H1 (cell line): ENCODE measurements at regions not wholly inside any gene's neighbourhood (a gene's known extent, or its start where the extent isn't known, plus 50 kb on each side); places are given as distances from the start of the nearest gene placed in this dataset.
A peak's percentile ranks its signal among the peaks of the same experiment; 100 is the strongest.

Experiments used
- CTCF ChIA-PET: fragments of 300-600 bp; sonication (Branson Sonifier 250); formaldehyde crosslinking; loops from one replicate; lab custom pipeline; 2021; ENCODE audit not compliant: partially characterized antibody; lab: Charles Lee
- POLR2A ChIA-PET: fragments of 300-600 bp; sonication (Branson Sonifier 250); formaldehyde crosslinking; loops from one replicate; lab custom pipeline; 2021; ENCODE audit warnings: inconsistent platforms; ENCODE audit not compliant: partially characterized antibody; lab: Charles Lee
- DNase-seq, 2 experiments: peaks; one replicate each; pipeline versions ENCODE4 v3.0.0 to v3.0.0-alpha.2; 2010 to 2022; ENCODE audit warnings: low spot score in 2 of 2, low read depth in 1 of 2, mixed read lengths in 1 of 2
- FAIRE-seq: peaks from 2 replicates; lab custom pipeline; 2011; peaks lifted over from hg19 to GRCh38; lab: Jason Lieb, UNC
- H2AFZ ChIP-seq: 2 replicates; pipeline ENCODE4 v1.8.1; 2012; ENCODE audit warnings: low read length, inconsistent platforms
- H2AK5ac ChIP-seq: 2 replicates; pipeline ENCODE4 v1.6.1; 2013; ENCODE audit warnings: low read depth, low read length
- H2BK120ac ChIP-seq: replicated peaks from 2 replicates; pipeline ENCODE3; 2013; ENCODE audit warnings: low read depth, low read length, inconsistent platforms
- H2BK12ac ChIP-seq: 2 replicates; pipeline ENCODE4 v1.6.1; 2013; ENCODE audit warnings: low read depth, low read length
- H2BK15ac ChIP-seq: 2 replicates; pipeline ENCODE4 v1.6.1; 2013; ENCODE audit warnings: low read length
- H2BK20ac ChIP-seq: 2 replicates; pipeline ENCODE4 v1.6.1; 2013; ENCODE audit warnings: low read length
- H2BK5ac ChIP-seq: 2 replicates; pipeline ENCODE4 v1.6.1; 2013; ENCODE audit warnings: low read depth, low read length
- H3K14ac ChIP-seq: 2 replicates; pipeline ENCODE4 v1.6.1; 2013; ENCODE audit warnings: inconsistent platforms; ENCODE audit not compliant: insufficient read length
- H3K18ac ChIP-seq: 2 replicates; pipeline ENCODE4 v1.6.1; 2013; ENCODE audit warnings: low read length; ENCODE audit errors: extremely low read depth
- H3K23ac ChIP-seq: 2 replicates; pipeline ENCODE4 v1.6.1; 2013; ENCODE audit warnings: inconsistent platforms; ENCODE audit not compliant: insufficient read length
- H3K23me2 ChIP-seq: 2 replicates; pipeline ENCODE4 v1.6.1; 2013; ENCODE audit warnings: low read depth, low read length
- H3K27ac ChIP-seq: 2 replicates; pipeline ENCODE4 v1.6.1; 2011; ENCODE audit warnings: low read depth, low read length, inconsistent platforms
- H3K27me3 ChIP-seq, 4 experiments: replicated peaks in 1 of 4; 1 replicate in 1 of 4; 2 replicates in 3 of 4; pipeline versions ENCODE4 v1.6.1 to v1.8.1; 2011 to 2013; ENCODE audit warnings: low read length in 3 of 4, mild to moderate bottlenecking in 3 of 4, inconsistent platforms in 2 of 4, mixed read lengths in 2 of 4, moderate library complexity in 1 of 4; ENCODE audit not compliant: control insufficient read depth in 3 of 4, insufficient read depth in 3 of 4; ENCODE audit errors: extremely low read depth in 1 of 4
- H3K36me3 ChIP-seq, 4 experiments: 2 replicates each; pipeline versions ENCODE4 v1.6.1 to v1.8.1; 2011 to 2013; ENCODE audit warnings: mild to moderate bottlenecking in 4 of 4, low read length in 3 of 4, moderate library complexity in 2 of 4, control low read depth in 1 of 4, inconsistent platforms in 1 of 4; ENCODE audit not compliant: insufficient read depth in 4 of 4, control insufficient read depth in 2 of 4
- H3K4ac ChIP-seq: replicated peaks from 2 replicates; pipeline ENCODE3; 2013; ENCODE audit warnings: low read length, low read depth, mixed read lengths, inconsistent platforms; ENCODE audit not compliant: insufficient read length
- H3K4me1 ChIP-seq, 4 experiments: replicated peaks in 1 of 4; 1 replicate in 1 of 4; 2 replicates in 3 of 4; pipeline versions ENCODE4 v1.6.1 to v1.8.1; 2011 to 2013; ENCODE audit warnings: low read length in 3 of 4, inconsistent platforms in 2 of 4, mixed read lengths in 1 of 4; ENCODE audit not compliant: insufficient read depth in 4 of 4, control insufficient read depth in 3 of 4
- H3K4me2 ChIP-seq, 2 experiments: 2 replicates each; pipeline versions ENCODE4 v1.6.1 to v1.8.1; 2011 to 2013; ENCODE audit warnings: low read depth in 2 of 2, low read length in 2 of 2, control low read depth in 1 of 2, inconsistent platforms in 1 of 2, mild to moderate bottlenecking in 1 of 2; ENCODE audit not compliant: insufficient read depth in 1 of 2
- H3K4me3 ChIP-seq, 4 experiments: fragments of 200-600, 300-600 bp in 1 of 4; sonication (generic), shearing (Covaris generic), sonication (Bioruptor Twin) in 1 of 4; 2 replicates each; pipeline versions ENCODE4 v1.5.1 to v1.8.1; 2011 to 2016; ENCODE audit warnings: low read length in 4 of 4, low read depth in 3 of 4, control low read depth in 2 of 4, inconsistent platforms in 2 of 4, mild to moderate bottlenecking in 2 of 4, mixed read lengths in 1 of 4, moderate library complexity in 1 of 4; ENCODE audit not compliant: insufficient read depth in 2 of 4; ENCODE audit errors: extremely low read depth in 1 of 4
- H3K56ac ChIP-seq: replicated peaks from 2 replicates; pipeline ENCODE3; 2013; ENCODE audit warnings: low read depth, mild to moderate bottlenecking, mixed read lengths, low read length, inconsistent platforms; ENCODE audit not compliant: insufficient read length
- H3K79me1 ChIP-seq: 2 replicates; pipeline ENCODE4 v1.6.1; 2013; ENCODE audit warnings: low read depth, low read length, control low read depth
- H3K79me2 ChIP-seq, 2 experiments: 2 replicates each; pipeline versions ENCODE4 v1.6.1 to v1.8.1; 2012 to 2013; ENCODE audit warnings: low read length in 2 of 2, mild to moderate bottlenecking in 2 of 2, inconsistent platforms in 1 of 2; ENCODE audit not compliant: insufficient read depth in 2 of 2, control insufficient read depth in 1 of 2
- H3K9ac ChIP-seq, 4 experiments: replicated peaks in 1 of 4; 1 replicate in 1 of 4; 2 replicates in 3 of 4; pipeline versions ENCODE4 v1.6.1 to v1.8.1; 2011 to 2013; ENCODE audit warnings: low read depth in 3 of 4, low read length in 3 of 4, control low read depth in 2 of 4, mild to moderate bottlenecking in 2 of 4, moderate library complexity in 2 of 4, inconsistent platforms in 1 of 4; ENCODE audit errors: extremely low read depth in 1 of 4
- H3K9me3 ChIP-seq, 2 experiments: 2 replicates each; pipeline versions ENCODE4 v1.6.1 to v1.8.1; 2012 to 2013; ENCODE audit warnings: mild to moderate bottlenecking in 2 of 2, moderate library complexity in 2 of 2, control low read depth in 1 of 2, inconsistent platforms in 1 of 2, low read depth in 1 of 2, low read length in 1 of 2, mixed read lengths in 1 of 2; ENCODE audit not compliant: insufficient read depth in 2 of 2
- H4K20me1 ChIP-seq, 2 experiments: replicated peaks in 1 of 2; 2 replicates each; pipeline versions ENCODE3 to v1.8.1; 2011 to 2013; ENCODE audit warnings: inconsistent platforms in 2 of 2, low read length in 2 of 2, mild to moderate bottlenecking in 1 of 2; ENCODE audit not compliant: insufficient read depth in 2 of 2, control insufficient read depth in 1 of 2
- H4K5ac ChIP-seq: 2 replicates; pipeline ENCODE4 v1.6.1; 2013; ENCODE audit warnings: low read length, low read depth, mixed read lengths, inconsistent platforms; ENCODE audit not compliant: insufficient read length
- H4K8ac ChIP-seq: 2 replicates; pipeline ENCODE4 v1.8.0; 2013; ENCODE audit warnings: mild to moderate bottlenecking, moderate library complexity, low read length, inconsistent platforms; ENCODE audit not compliant: insufficient read depth; ENCODE audit errors: extremely low read depth
- H4K91ac ChIP-seq: replicated peaks from 2 replicates; pipeline ENCODE3; 2013; ENCODE audit warnings: low read length, mixed read lengths, inconsistent platforms; ENCODE audit not compliant: insufficient read length
- CTBP2 ChIP-seq: IDR thresholded peaks from 2 replicates; pipeline ENCODE4 v1.7.0; 2011; ENCODE audit warnings: borderline replicate concordance, mild to moderate bottlenecking, moderate library complexity, mixed read lengths, low read length; ENCODE audit not compliant: insufficient read depth, insufficient read length
- NRF1 ChIP-seq: IDR thresholded peaks from 2 replicates; pipeline ENCODE4 v1.6.1; 2011; ENCODE audit warnings: mild to moderate bottlenecking, low read depth, low read length, improper control_type of control experiment
- RFX5 ChIP-seq: IDR thresholded peaks from 2 replicates; pipeline ENCODE4 v1.6.1; 2011; ENCODE audit warnings: low read depth, low read length, improper control_type of control experiment, borderline replicate concordance
- WGBS, 2 experiments: shearing (Covaris generic) in 1 of 2; methylation state at CpG; one replicate each; pipeline versions ENCODE4 v1.1.6 to v1.1.7; 2013 to 2015; ENCODE audit warnings: low lambda C conversion rate in 2 of 2, mixed read lengths in 2 of 2, inconsistent platforms in 1 of 2, low coverage in 1 of 2, missing lambda C conversion rate in 1 of 2; ENCODE audit not compliant: insufficient replicate concordance in 2 of 2, insufficient coverage in 1 of 2, insufficient read length in 1 of 2; ENCODE audit errors: extremely low coverage in 1 of 2, missing lambda C conversion rate in 1 of 2; 5-methylcytosine and 5-hydroxymethylcytosine counted together

DNA sequence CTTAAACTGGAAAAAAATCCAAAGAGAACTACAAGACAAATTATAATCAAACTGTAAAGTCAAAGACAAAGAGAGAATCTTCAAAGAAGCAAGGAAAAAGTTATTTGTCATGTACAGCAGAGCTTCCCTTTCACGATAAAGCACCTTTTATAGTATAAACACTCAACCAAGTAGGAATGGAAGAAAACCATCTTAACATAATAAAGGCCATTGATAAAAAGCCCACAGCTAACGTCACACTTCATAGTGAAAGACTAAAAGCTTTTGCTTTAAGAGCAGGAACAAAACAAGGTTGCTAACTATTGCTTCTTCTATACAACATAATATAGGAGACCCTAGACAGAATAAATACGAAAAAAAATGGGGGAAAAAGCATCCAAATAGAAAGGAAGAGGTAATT is 595.7 kb upstream of the POU3F4 start:
- Histone ChIP-seq H3K23me2 (no peaks in the 10 kb centered on the region), H4K91ac (no peak overlapping the region)
- FAIRE-seq, result peak; percentile 75
- TF ChIP-seq NRF1, result no peak
- no peak for TF ChIP-seq RFX5
- no peak for TF ChIP-seq CTBP2
- TF ChIP-seq, all 59 proteins: peak for 0
- Histone ChIP-seq H3K36me3 (no peaks in the 10 kb centered on the region), H3K9me3 (no peaks in the 10 kb centered on the region), H2BK120ac (no peak overlapping the region), H3K14ac (no peak overlapping the region), H3K79me1 (no peaks in the 10 kb centered on the region), H2BK5ac (no peak overlapping the region), H2BK20ac (no peak overlapping the region), H3K27ac (no peak overlapping the region), H3K4ac (no peak overlapping the region), H3K56ac (no peak overlapping the region), H3K4me1 (no peaks in the 10 kb centered on the region), H3K18ac (no peak overlapping the region), H3K79me2 (no peaks in the 10 kb centered on the region), H3K4me2 (no peak overlapping the region), H3K4me3 (no peak overlapping the region), H2BK15ac (no peak overlapping the region), H3K9ac (no peak overlapping the region), H4K5ac (no peak overlapping the region), H2BK12ac (no peak overlapping the region), H4K8ac (no peak overlapping the region), H4K20me1 (no peaks in the 10 kb centered on the region), H3K23ac (no peak overlapping the region), H2AFZ (no peak overlapping the region), H2AK5ac (no peak overlapping the region), H3K27me3 (no peaks in the 10 kb centered on the region)
- no peak for DNase-seq
- POLR2A ChIA-PET, result no interaction called here
- 33% methylated on average over 3 of the region's 3 CpGs; no CpG with 5 or more reads in 1 of the 2 experiments for WGBS, 2 experiments
- CTCF ChIA-PET, result no interaction called here
